ENCODE measurements at regions not wholly inside any gene's neighbourhood (a gene's known extent, or its start where the extent isn't known, plus 50 kb on each side); places are given as distances from the start of the nearest gene placed in this dataset.

GRCh38 chr5:141763541-141763940, 81.5 kb upstream of the ARAP3 start:
- no peak for TF ChIP-seq CTCF (IDR thresholded peaks at IDR 0.05; ENCODE audit: control extremely low read depth in 1 of 3, insufficient read depth in 1 of 3, low read depth in 1 of 3, low read length in 3 of 3)
- TF ChIP-seq GTF2F1 (IDR thresholded peaks at IDR 0.05; ENCODE audit: borderline replicate concordance, low read depth, low read length), result no peak
- no peak for TF ChIP-seq USF2 (IDR thresholded peaks at IDR 0.05; ENCODE audit: low read length)
- TF ChIP-seq POLR2A (IDR thresholded peaks at IDR 0.05; ENCODE audit: control extremely low read depth in 1 of 2, low read depth in 2 of 2, low read length in 2 of 2), result no peak
- no peak for TF ChIP-seq CEBPB (IDR thresholded peaks at IDR 0.05; ENCODE audit: low read depth, low read length)
- no peak for TF ChIP-seq CBX5 (IDR thresholded peaks at IDR 0.05; ENCODE audit: low read depth, low read length)
- no peak for TF ChIP-seq EZH2 (IDR thresholded peaks at IDR 0.05; ENCODE audit: low read depth, low read length, severe bottlenecking)
- TF ChIP-seq SUZ12 (IDR thresholded peaks at IDR 0.05; ENCODE audit: low read length), result no peak
- TF ChIP-seq KDM4A (IDR thresholded peaks at IDR 0.05; ENCODE audit: low read depth, low read length, severe bottlenecking), result no peak
- no peak for TF ChIP-seq EP300 (IDR thresholded peaks at IDR 0.05; ENCODE audit: borderline replicate concordance in 1 of 2, low read depth in 2 of 2, low read length in 2 of 2)
- no peak for TF ChIP-seq FOSL1 (IDR thresholded peaks at IDR 0.05; ENCODE audit: insufficient read depth, low read depth, low read length)
- TF ChIP-seq ATF3 (IDR thresholded peaks at IDR 0.05; ENCODE audit: insufficient read depth, low read depth, low read length), result no peak
- TF ChIP-seq RFX5 (IDR thresholded peaks at IDR 0.05; ENCODE audit: borderline replicate concordance, low read depth, low read length), result no peak

All from H1 (cell line).